ENCODE measurements at regions not wholly inside any gene's neighbourhood (a gene's known extent, or its start where the extent isn't known, plus 50 kb on each side); places are given as distances from the start of the nearest gene placed in this dataset.
A peak's percentile ranks its signal among the peaks of the same experiment; 100 is the strongest.

DNA sequence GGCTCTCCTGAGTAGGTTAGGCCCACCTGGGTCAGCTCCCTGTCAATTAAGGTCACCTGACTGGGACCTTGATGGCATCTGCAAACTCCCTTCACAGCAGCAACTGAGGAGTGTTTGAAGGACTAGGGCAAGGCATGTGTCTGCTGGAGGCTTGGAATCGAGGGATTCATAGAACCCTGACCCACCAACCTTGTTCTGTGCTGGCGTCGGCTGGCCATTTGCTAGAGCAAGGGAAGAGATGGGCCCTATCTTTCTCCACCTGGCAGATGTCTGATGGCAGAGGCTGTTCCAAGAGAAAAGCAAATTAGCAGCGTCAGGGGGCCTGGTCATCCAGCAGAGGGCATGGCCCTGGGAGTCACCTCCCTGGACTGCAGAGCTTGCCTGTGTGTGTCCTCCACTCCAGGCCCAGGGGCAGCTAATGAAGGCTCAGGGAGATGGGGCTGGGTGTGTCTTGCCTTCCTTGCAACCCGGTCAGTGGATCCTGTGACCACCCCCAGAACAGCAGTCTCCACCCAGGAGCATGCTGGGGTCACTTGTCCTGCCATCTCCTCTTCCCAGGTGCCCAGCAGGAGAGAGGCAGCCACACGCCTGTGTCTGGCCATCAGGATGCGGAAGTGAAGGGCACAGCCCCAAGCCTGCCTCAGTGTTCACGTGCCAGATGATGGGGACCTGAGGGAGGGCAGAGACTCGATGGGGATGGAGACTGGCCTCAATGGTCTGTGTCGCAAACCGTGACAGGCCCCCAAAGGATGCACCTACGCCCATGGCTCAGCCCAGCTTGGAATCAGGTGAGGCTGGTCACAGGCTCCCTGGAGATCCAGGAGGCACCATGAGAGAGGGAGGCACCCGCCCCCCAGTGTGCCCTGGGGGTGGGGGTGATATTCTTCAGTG lies 53.9 kb downstream of the BARX1 start:
- no peak for DNase-seq
- Mint-ChIP-seq H3K4me1 (ENCODE audit: low read depth) (peaks cover 19% of the 10 kb centered on the region), H3K4me3 (no peak overlapping the region)

GRCh38 chr9:93900436-93900819 lies 54.7 kb downstream of the BARX1 start:
- Mint-ChIP-seq H3K9me3 (no peaks in the 10 kb centered on the region), H3K4me3 (no peak overlapping the region), H3K36me3 (ENCODE audit: insufficient read depth) (no peaks in the 10 kb centered on the region), H3K4me1 (ENCODE audit: low read depth) (peaks cover 19% of the 10 kb centered on the region), H3K27me3 (ENCODE audit: low read depth) (no peaks in the 10 kb centered on the region)
- DNase-seq: no peak
- ATAC-seq: no peak

More for the DNA sequence above, 53.9 kb downstream of the BARX1 start:
- no peaks in the 10 kb centered on the region for H3K36me3 Mint-ChIP-seq (ENCODE audit: insufficient read depth)
- H3K9me3 Mint-ChIP-seq: no peaks in the 10 kb centered on the region
- no peak for ATAC-seq
- peaks cover under 1% of the 10 kb centered on the region for H3K27me3 Mint-ChIP-seq (ENCODE audit: low read depth)

DNA sequence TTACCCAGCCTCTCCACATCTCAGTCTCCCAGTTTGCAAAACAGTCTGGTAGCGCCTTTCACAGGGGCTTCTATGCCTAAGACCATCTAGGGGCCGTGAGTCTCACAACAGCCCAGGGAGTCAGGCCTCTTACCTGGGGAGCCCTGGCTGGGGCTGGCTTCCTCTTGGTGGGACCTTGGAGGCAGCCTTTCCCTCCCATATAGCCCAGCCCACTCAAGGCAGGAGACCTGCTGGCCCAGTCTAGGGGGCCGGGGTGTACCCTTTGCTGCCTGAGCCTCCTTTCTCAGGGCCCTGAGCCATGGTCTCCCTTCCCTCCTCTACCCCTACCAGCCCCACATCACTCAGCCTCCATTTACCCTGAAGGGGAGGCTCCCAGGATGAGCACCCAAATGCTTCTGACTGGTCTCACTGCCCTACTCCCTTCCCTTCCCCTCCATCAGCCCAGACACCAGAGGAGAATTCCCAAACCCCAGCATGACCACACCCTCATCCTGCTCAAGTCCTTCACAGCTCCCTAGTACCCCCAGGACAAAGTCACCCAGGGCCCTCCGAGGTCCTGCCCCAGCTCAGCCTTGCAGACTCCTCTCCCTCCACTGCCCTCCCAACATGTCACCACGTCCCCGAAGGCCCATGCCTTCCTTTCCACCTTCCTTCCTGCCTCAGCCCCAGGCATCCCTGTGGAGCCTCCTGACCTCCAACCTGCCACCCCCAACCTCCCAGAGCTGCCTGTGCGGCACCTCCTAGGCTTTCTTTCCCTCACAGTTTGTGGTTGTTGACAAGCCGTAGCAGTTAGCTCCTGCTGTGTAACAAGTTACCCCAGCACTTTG lies 55.3 kb downstream of the BARX1 start:
- Mint-ChIP-seq H3K27me3 (ENCODE audit: low read depth) (no peaks in the 10 kb centered on the region), H3K9me3 (no peaks in the 10 kb centered on the region), H3K4me3 (no peak overlapping the region), H3K4me1 (ENCODE audit: low read depth) (peaks cover 19% of the 10 kb centered on the region), H3K36me3 (ENCODE audit: insufficient read depth) (no peaks in the 10 kb centered on the region)
- no peak for ATAC-seq
- DNase-seq: no peak

DNA sequence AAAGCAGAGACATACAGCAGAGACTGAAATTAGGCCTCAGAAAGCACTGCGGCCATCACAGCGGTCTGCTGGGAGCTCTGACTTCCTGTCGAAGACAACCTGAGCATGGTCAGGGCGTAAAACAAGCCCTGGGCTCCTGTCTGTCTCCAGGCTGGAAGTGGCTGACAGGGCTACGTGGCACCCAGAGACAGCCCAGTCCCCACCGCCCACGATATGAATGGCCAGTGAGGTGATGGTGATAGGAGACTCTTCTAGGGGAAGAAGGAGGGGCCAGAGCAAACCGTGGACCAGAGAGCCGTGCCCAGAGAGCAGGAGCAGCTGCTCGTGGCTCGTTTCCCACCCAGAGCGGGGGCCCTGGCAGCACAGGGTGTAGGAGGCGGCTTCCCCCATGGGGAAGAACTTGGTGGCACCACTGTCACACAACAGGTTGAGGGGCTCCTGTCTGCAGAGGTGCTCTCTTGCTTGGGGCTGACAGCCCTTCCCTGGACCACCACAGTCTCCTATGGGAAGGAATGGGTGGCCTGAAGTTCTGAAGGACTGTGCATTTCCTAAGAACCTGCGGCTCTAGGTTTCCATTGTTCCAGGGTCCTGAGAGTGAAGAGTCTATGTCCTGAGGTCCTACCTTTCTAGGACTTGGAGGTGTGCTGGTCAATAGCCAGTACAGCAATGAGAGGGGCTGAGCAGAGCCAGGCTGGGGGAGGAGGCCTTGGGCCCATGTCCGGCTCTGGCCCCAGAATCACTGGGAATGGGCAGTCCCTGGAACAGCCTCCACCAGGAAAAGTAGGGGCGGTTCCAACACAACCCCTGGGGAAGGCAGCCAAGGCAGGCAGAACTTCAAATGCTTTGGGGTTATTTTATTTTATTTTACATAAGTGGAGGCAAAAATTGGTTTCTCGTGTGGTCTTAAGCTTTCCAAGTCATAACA lies 56.4 kb downstream of the BARX1 start:
- Mint-ChIP-seq H3K4me3 (no peak overlapping the region), H3K4me1 (ENCODE audit: low read depth) (peaks cover 19% of the 10 kb centered on the region), H3K36me3 (ENCODE audit: insufficient read depth) (no peaks in the 10 kb centered on the region), H3K9me3 (no peaks in the 10 kb centered on the region), H3K27me3 (ENCODE audit: low read depth) (no peaks in the 10 kb centered on the region)
- DNase-seq (no peak), ATAC-seq (no peak)

- Mint-ChIP-seq H3K4me3 (no peak overlapping the region), H3K36me3 (ENCODE audit: insufficient read depth) (no peaks in the 10 kb centered on the region), H3K9me3 (peaks cover 2% of the 10 kb centered on the region), H3K27me3 (ENCODE audit: low read depth) (no peaks in the 10 kb centered on the region), H3K4me1 (ENCODE audit: low read depth) (peaks cover 19% of the 10 kb centered on the region)
- DNase-seq: no peak
- peak in 1 of 2 donors; percentile 18 for ATAC-seq
These were observed 57.1 kb downstream of the BARX1 start for GRCh38 chr9:93898026-93898425.

GRCh38 chr9:93897075-93897970 lies 57.8 kb downstream of the BARX1 start:
- Mint-ChIP-seq H3K36me3 (ENCODE audit: insufficient read depth) (no peaks in the 10 kb centered on the region), H3K27me3 (ENCODE audit: low read depth) (no peaks in the 10 kb centered on the region), H3K4me1 (ENCODE audit: low read depth) (peaks cover 19% of the 10 kb centered on the region), H3K9me3 (peaks cover 7% of the 10 kb centered on the region), H3K4me3 (peak overlapping the region; percentile 25)
- no peak for ATAC-seq
- no peak for DNase-seq

GRCh38 chr9:93896496-93897033 lies 58.6 kb downstream of the BARX1 start:
- Mint-ChIP-seq H3K36me3 (ENCODE audit: insufficient read depth) (no peaks in the 10 kb centered on the region), H3K27me3 (ENCODE audit: low read depth) (no peaks in the 10 kb centered on the region), H3K4me3 (no peak overlapping the region), H3K9me3 (peaks cover 7% of the 10 kb centered on the region), H3K4me1 (ENCODE audit: low read depth) (peaks cover 19% of the 10 kb centered on the region)
- ATAC-seq (no peak), DNase-seq (no peak)

DNA sequence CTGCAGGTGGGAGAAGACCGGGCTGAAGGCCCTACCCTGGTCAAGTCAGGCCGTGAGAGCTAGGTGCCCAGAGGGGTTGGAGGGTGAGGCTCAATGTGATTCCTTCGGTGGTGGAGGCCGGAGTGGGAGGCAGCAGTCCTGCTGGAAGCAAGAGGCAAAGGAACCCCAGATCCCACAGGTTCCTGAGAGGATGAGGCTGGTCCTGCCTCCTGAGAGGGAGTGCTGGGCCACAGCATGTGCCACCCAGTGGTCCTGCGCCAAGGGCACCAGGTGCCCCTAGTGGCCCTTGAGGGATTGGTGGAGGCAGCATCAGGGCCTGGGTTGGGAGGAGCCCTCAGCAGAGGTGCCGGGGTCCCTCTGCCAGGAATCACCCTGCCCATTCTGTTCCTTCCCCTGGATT lies 59.1 kb downstream of the BARX1 start:
- H3K9me3 Mint-ChIP-seq: peaks cover 7% of the 10 kb centered on the region
- no peak overlapping the region for H3K4me3 Mint-ChIP-seq
- no peak for DNase-seq
- H3K36me3 Mint-ChIP-seq (ENCODE audit: insufficient read depth): no peaks in the 10 kb centered on the region
- no peaks in the 10 kb centered on the region for H3K27me3 Mint-ChIP-seq (ENCODE audit: low read depth)
- no peak for ATAC-seq
- peaks cover 19% of the 10 kb centered on the region for H3K4me1 Mint-ChIP-seq (ENCODE audit: low read depth)

- Mint-ChIP-seq H3K36me3 (ENCODE audit: insufficient read depth) (no peaks in the 10 kb centered on the region), H3K4me1 (ENCODE audit: low read depth) (peaks cover 19% of the 10 kb centered on the region), H3K9me3 (peaks cover 7% of the 10 kb centered on the region), H3K27me3 (ENCODE audit: low read depth) (no peaks in the 10 kb centered on the region), H3K4me3 (no peak overlapping the region)
- DNase-seq: no peak
- ATAC-seq: no peak
These were observed 59.6 kb downstream of the BARX1 start for GRCh38 chr9:93895535-93895934.

- Mint-ChIP-seq H3K4me1 (ENCODE audit: low read depth) (peaks cover 19% of the 10 kb centered on the region), H3K27me3 (ENCODE audit: low read depth) (no peaks in the 10 kb centered on the region), H3K4me3 (no peak overlapping the region), H3K36me3 (ENCODE audit: insufficient read depth) (no peaks in the 10 kb centered on the region), H3K9me3 (peaks cover 7% of the 10 kb centered on the region)
- ATAC-seq (no peak), DNase-seq (no peak)
These were observed 60.5 kb downstream of the BARX1 start for GRCh38 chr9:93894691-93895079.

- no peaks in the 10 kb centered on the region for H3K36me3 Mint-ChIP-seq (ENCODE audit: insufficient read depth)
These were observed 61.1 kb downstream of the BARX1 start for GRCh38 chr9:93893899-93894690.

DNA sequence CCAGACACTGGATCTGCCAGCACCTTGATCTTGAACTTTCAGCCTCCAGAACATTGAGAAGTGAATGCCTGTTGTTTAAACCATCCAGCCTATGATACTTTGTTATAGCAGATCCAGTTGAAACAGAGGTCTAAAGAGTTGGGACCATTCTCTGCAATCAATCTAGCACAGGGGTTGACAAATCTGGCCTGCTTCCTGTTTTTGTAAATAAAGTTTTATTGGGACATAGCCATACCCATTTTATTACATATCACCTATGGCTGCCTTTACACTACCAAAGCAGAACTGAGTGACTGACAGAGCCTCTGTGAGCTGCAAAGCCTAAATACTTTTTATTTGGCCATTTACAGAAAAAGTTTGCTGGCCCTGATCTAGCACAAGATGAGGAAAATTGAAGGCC lies 62.0 kb downstream of the BARX1 start:
- Mint-ChIP-seq H3K4me3 (no peak overlapping the region), H3K9me3 (peaks cover 7% of the 10 kb centered on the region), H3K4me1 (ENCODE audit: low read depth) (peaks cover 13% of the 10 kb centered on the region), H3K27me3 (ENCODE audit: low read depth) (peaks cover 2% of the 10 kb centered on the region), H3K36me3 (ENCODE audit: insufficient read depth) (no peaks in the 10 kb centered on the region)
- ATAC-seq (no peak), DNase-seq (no peak)

More at GRCh38 chr9:93893899-93894690, 61.1 kb downstream of the BARX1 start:
- DNase-seq: no peak
- Mint-ChIP-seq H3K4me1 (ENCODE audit: low read depth) (peaks cover 17% of the 10 kb centered on the region), H3K4me3 (no peak overlapping the region), H3K27me3 (ENCODE audit: low read depth) (no peaks in the 10 kb centered on the region), H3K9me3 (peaks cover 7% of the 10 kb centered on the region)
- no peak for ATAC-seq

Measured in activated T-cell treated with anti-CD3 and anti-CD28 coated beads, Interleukin-2, amount 50 U/mL, for 4 hours (primary cell).